IMR-90 (cell line): ENCODE measurements at regions not wholly inside any gene's neighbourhood (a gene's known extent, or its start where the extent isn't known, plus 50 kb on each side); places are given as distances from the start of the nearest gene placed in this dataset.

Source experiments
- ATAC-seq: fragments of 200-7000 bp; cut with Tn5 transposase; 2 replicates; pipeline ENCODE4 v1.9.1; 2020; ENCODE audit warnings: low read depth, mild to moderate bottlenecking, moderate library complexity
- BruUV-seq: library from RNA; stranded (reverse); fragments of 400-500 nt; replicated peaks from 2 replicates; lab custom pipeline; 2021; lab: Mats Ljungman, UMichigan
- CTCF ChIA-PET: fragments of 300-600 bp; formaldehyde crosslinking; extraction: SDS; loops from one replicate; lab custom pipeline; 2021; ENCODE audit warnings: antibody characterized with exemption; lab: Yijun Ruan, JAX
- POLR2A ChIA-PET: fragments of 300-600 bp; sonication (Branson Sonifier 250); formaldehyde crosslinking; loops from one replicate; lab custom pipeline; 2022; ENCODE audit warnings: antibody characterized with exemption; ENCODE audit not compliant: unreplicated experiment; lab: Charles Lee
- DNase-seq: peaks from one replicate; pipeline ENCODE4 v3.0.0; 2013
- H2AFZ ChIP-seq: replicated peaks from 2 replicates; pipeline ENCODE3; 2013; ENCODE audit warnings: low read length, mild to moderate bottlenecking; ENCODE audit not compliant: poor library complexity
- H2AK5ac ChIP-seq: 2 replicates; pipeline ENCODE4 v1.6.1; 2013; ENCODE audit warnings: low read depth, low read length, inconsistent platforms
- H2AK9ac ChIP-seq: replicated peaks from 2 replicates; pipeline ENCODE3; 2013; ENCODE audit warnings: mild to moderate bottlenecking, low read depth, low read length, moderate library complexity; ENCODE audit not compliant: poor library complexity
- H2BK120ac ChIP-seq: 2 replicates; pipeline ENCODE4 v1.6.1; 2013; ENCODE audit warnings: low read depth, low read length, inconsistent platforms
- H2BK15ac ChIP-seq: 3 replicates; pipeline ENCODE4 v1.6.1; 2013; ENCODE audit warnings: low read depth, low read length, inconsistent platforms
- H2BK20ac ChIP-seq: 2 replicates; pipeline ENCODE4 v1.6.1; 2013; ENCODE audit warnings: low read depth, mild to moderate bottlenecking, inconsistent platforms, low read length, moderate library complexity
- H2BK5ac ChIP-seq: 2 replicates; pipeline ENCODE4 v1.6.1; 2013; ENCODE audit warnings: mild to moderate bottlenecking, low read depth, low read length, inconsistent platforms; ENCODE audit not compliant: poor library complexity, severe bottlenecking
- H3K14ac ChIP-seq: replicated peaks from 2 replicates; pipeline ENCODE4 v1.6.1; 2013; ENCODE audit warnings: low read depth, low read length, inconsistent platforms
- H3K18ac ChIP-seq: 2 replicates; pipeline ENCODE4 v1.6.1; 2013; ENCODE audit warnings: low read depth, low read length, control low read depth
- H3K23ac ChIP-seq: 2 replicates; pipeline ENCODE4 v1.6.1; 2013; ENCODE audit warnings: low read depth, low read length, inconsistent platforms
- H3K27ac ChIP-seq: 2 replicates; pipeline ENCODE4 v1.5.1; 2013; ENCODE audit warnings: mild to moderate bottlenecking, control low read depth, low read length; ENCODE audit not compliant: insufficient read depth
- H3K27me3 ChIP-seq: 2 replicates; pipeline ENCODE4 v1.6.1; 2013; ENCODE audit warnings: low read length; ENCODE audit not compliant: control insufficient read depth, insufficient read depth
- H3K36me3 ChIP-seq: 2 replicates; pipeline ENCODE4 v1.6.1; 2013; ENCODE audit warnings: low read length, mixed read lengths; ENCODE audit not compliant: control insufficient read depth, insufficient read depth
- H3K4ac ChIP-seq: 2 replicates; pipeline ENCODE4 v1.6.1; 2013; ENCODE audit warnings: low read depth, low read length, inconsistent platforms
- H3K4me1 ChIP-seq: 2 replicates; pipeline ENCODE4 v1.6.1; 2013; ENCODE audit warnings: low read length, mixed read lengths; ENCODE audit not compliant: control insufficient read depth, insufficient read depth
- H3K4me2 ChIP-seq: 2 replicates; pipeline ENCODE4 v1.6.1; 2013; ENCODE audit warnings: low read depth, mild to moderate bottlenecking, control low read depth, low read length, moderate library complexity
- H3K4me3 ChIP-seq: 2 replicates; pipeline ENCODE4 v1.5.1; 2013; ENCODE audit warnings: low read depth, mild to moderate bottlenecking, control low read depth, low read length, moderate library complexity; ENCODE audit not compliant: insufficient read depth
- H3K56ac ChIP-seq: 2 replicates; pipeline ENCODE4 v1.6.1; 2013; ENCODE audit warnings: low read length, inconsistent platforms; ENCODE audit not compliant: insufficient read depth; ENCODE audit errors: extremely low read depth
- H3K79me1 ChIP-seq, 2 experiments: 2 replicates each; pipeline ENCODE4 v1.6.1; 2013; ENCODE audit warnings: low read length in 2 of 2, inconsistent platforms in 1 of 2, low read depth in 1 of 2
- H3K9ac ChIP-seq: 2 replicates; pipeline ENCODE4 v1.6.1; 2013; ENCODE audit warnings: low read depth, low read length, control low read depth
- H3K9me1 ChIP-seq: 2 replicates; pipeline ENCODE4 v1.6.1; 2013; ENCODE audit warnings: low read length, inconsistent platforms; ENCODE audit not compliant: insufficient read depth
- H3K9me3 ChIP-seq: 2 replicates; pipeline ENCODE4 v1.6.1; 2013; ENCODE audit warnings: low read length; ENCODE audit not compliant: control insufficient read depth, insufficient read depth
- H4K20me1 ChIP-seq: 2 replicates; pipeline ENCODE4 v1.6.1; 2013; ENCODE audit warnings: low read length, inconsistent platforms; ENCODE audit not compliant: insufficient read depth
- H4K5ac ChIP-seq: 2 replicates; pipeline ENCODE4 v1.6.1; 2013; ENCODE audit warnings: mild to moderate bottlenecking, low read depth, low read length, control low read depth
- H4K8ac ChIP-seq, 2 experiments: 2 replicates each; pipeline ENCODE4 v1.6.1; 2013; ENCODE audit warnings: low read depth in 2 of 2, low read length in 2 of 2, control low read depth in 1 of 2, inconsistent platforms in 1 of 2
- H4K91ac ChIP-seq: 2 replicates; pipeline ENCODE4 v1.6.1; 2013; ENCODE audit warnings: low read depth, low read length, inconsistent platforms; ENCODE audit not compliant: insufficient read depth
- BHLHE40 ChIP-seq: fragments of 150-350 bp; IDR thresholded peaks from 2 replicates; pipeline ENCODE4 v1.6.1; 2016; ENCODE audit warnings: mild to moderate bottlenecking, low read depth, low read length
- CHD1 ChIP-seq: IDR thresholded peaks from 2 replicates; pipeline ENCODE4 v1.6.1; 2012; ENCODE audit warnings: low read depth, low read length, improper control_type of control experiment
- ELK1 ChIP-seq: fragments of 150-350 bp; IDR thresholded peaks from 2 replicates; pipeline ENCODE4 v1.6.1; 2016; ENCODE audit warnings: low read depth, mild to moderate bottlenecking, low read length, moderate library complexity, borderline replicate concordance
- FOS ChIP-seq: fragments of 150-350 bp; IDR thresholded peaks from 2 replicates; pipeline ENCODE4 v1.6.1; 2016; ENCODE audit warnings: low read depth, low read length
- MAFK ChIP-seq: IDR thresholded peaks from 2 replicates; pipeline ENCODE4 v1.6.1; 2012; ENCODE audit warnings: low read depth, low read length, improper control_type of control experiment
- MAZ ChIP-seq: IDR thresholded peaks from 2 replicates; pipeline ENCODE4 v1.6.1; 2012; ENCODE audit warnings: low read depth, mild to moderate bottlenecking, low read length, improper control_type of control experiment, moderate library complexity, borderline replicate concordance
- NFE2L2 ChIP-seq: fragments of 150-350 bp; IDR thresholded peaks from 2 replicates; pipeline ENCODE4 v1.6.1; 2016; ENCODE audit warnings: low read depth, mild to moderate bottlenecking, low read length
- POLR2A ChIP-seq: IDR thresholded peaks from 2 replicates; pipeline ENCODE4 v1.6.1; 2012; ENCODE audit warnings: mild to moderate bottlenecking, low read depth, low read length
- RCOR1 ChIP-seq: IDR thresholded peaks from 2 replicates; pipeline ENCODE4 v1.6.1; 2012; ENCODE audit warnings: mild to moderate bottlenecking, low read length, improper control_type of control experiment; ENCODE audit not compliant: insufficient replicate concordance
- RFX5 ChIP-seq: IDR thresholded peaks from 2 replicates; pipeline ENCODE4 v1.8.0; 2012; ENCODE audit warnings: low read depth, mild to moderate bottlenecking, low read length, moderate library complexity
- SMC3 ChIP-seq: fragments of 150-350 bp; IDR thresholded peaks from 2 replicates; pipeline ENCODE4 v1.6.1; 2016; ENCODE audit warnings: low read depth, mild to moderate bottlenecking, antibody characterized with exemption, low read length, moderate library complexity
- USF2 ChIP-seq: fragments of 150-350 bp; IDR thresholded peaks from 2 replicates; pipeline ENCODE4 v1.6.1; 2017; ENCODE audit warnings: mild to moderate bottlenecking, antibody characterized with exemption, low read length, low read depth
- WGBS, 2 experiments: methylation state at CpG; one replicate each; pipeline versions ENCODE4 v1.1.5 to v1.1.7; 2013; ENCODE audit warnings: missing lambda C conversion rate in 2 of 2; ENCODE audit not compliant: insufficient read length in 1 of 2; ENCODE audit errors: extremely low coverage in 2 of 2; 5-methylcytosine and 5-hydroxymethylcytosine counted together
- dilution Hi-C: fragments of 300-500 bp; cut with HindIII; formaldehyde crosslinking; loops from one replicate; pipeline ENCODE4 v1.14.3; 2018; ENCODE audit warnings: low sequenced_read_pairs; ENCODE audit not compliant: unreplicated experiment
- in situ Hi-C: fragments of 300-500 bp; cut with MboI; formaldehyde crosslinking; loops from 3 replicates; pipeline ENCODE4 v1.14.3; 2019; ENCODE audit warnings: low sequenced_read_pairs, inconsistent platforms, mixed read lengths
- intact Hi-C: fragments of 100-400 bp; cut with micrococcal nuclease; formaldehyde crosslinking; loops from 2 replicates; pipeline ENCODE4 v1.10.0; 2022

- H3K14ac ChIP-seq: no peak overlapping the region
- H2AFZ ChIP-seq: no peak overlapping the region
- TF ChIP-seq SMC3: no peak
- no peak for TF ChIP-seq RCOR1
- TF ChIP-seq NFE2L2: no peak
- no peak for TF ChIP-seq BHLHE40
- no peak for TF ChIP-seq RFX5
- no peak for TF ChIP-seq CHD1
- no peak for TF ChIP-seq USF2
- no peak for TF ChIP-seq MAFK
- no peak for TF ChIP-seq ELK1
- no peak for TF ChIP-seq POLR2A
- TF ChIP-seq FOS: no peak
- TF ChIP-seq MAZ: no peak
- POLR2A ChIA-PET: no interaction called here
- no peak overlapping the region for H2AK9ac ChIP-seq
- no peaks in the 10 kb centered on the region for H3K9me3 ChIP-seq
- in situ Hi-C loops: no loop called here
- no peak overlapping the region for H3K27ac ChIP-seq
- H4K91ac ChIP-seq: no peak overlapping the region
- no peak overlapping the region for H2BK15ac ChIP-seq
- no peak overlapping the region for H3K4me3 ChIP-seq
- no peaks in the 10 kb centered on the region for H3K79me1 ChIP-seq
- DNase-seq (no peak), ATAC-seq (no peak)
- H4K8ac ChIP-seq: no peak overlapping the region
- H4K20me1 ChIP-seq: no peaks in the 10 kb centered on the region
- WGBS, 2 experiments: no CpG with 5 or more reads among the region's 2 CpGs
- no peaks in the 10 kb centered on the region for H3K36me3 ChIP-seq
- no peak overlapping the region for H3K18ac ChIP-seq
- CTCF ChIA-PET: no interaction called here
- no peak overlapping the region for H2BK20ac ChIP-seq
- H3K27me3 ChIP-seq: no peaks in the 10 kb centered on the region
- no peak overlapping the region for H3K4ac ChIP-seq
- BruUV-seq: no TSS peak
- H3K56ac ChIP-seq: no peak overlapping the region
- no peaks in the 10 kb centered on the region for H3K9me1 ChIP-seq
- H2AK5ac ChIP-seq: no peak overlapping the region
- dilution Hi-C loops: no loop called here
- intact Hi-C loops: no loop called here
- H4K5ac ChIP-seq: no peak overlapping the region
- no peak overlapping the region for H3K9ac ChIP-seq
- H3K4me2 ChIP-seq: no peak overlapping the region
- no peaks in the 10 kb centered on the region for H3K4me1 ChIP-seq
- no peak overlapping the region for H2BK5ac ChIP-seq
- no peak overlapping the region for H2BK120ac ChIP-seq
- no peak overlapping the region for H3K23ac ChIP-seq
These were observed 155.2 kb upstream of the KCNIP4 start for GRCh38 chr4:22103768-22104167.
